ENCODE measurements at regions not wholly inside any gene's neighbourhood (a gene's known extent, or its start where the extent isn't known, plus 50 kb on each side); places are given as distances from the start of the nearest gene placed in this dataset.

- H3K4me1 ChIP-seq, result peaks cover 0 to 33% (median 18%) of the 10 kb centered on the region in 6 donors
- no peak overlapping the region for H3K27ac ChIP-seq
- TF ChIP-seq POLR2A (IDR thresholded peaks at IDR 0.05), result no peak
- TF ChIP-seq, protein P1, sequence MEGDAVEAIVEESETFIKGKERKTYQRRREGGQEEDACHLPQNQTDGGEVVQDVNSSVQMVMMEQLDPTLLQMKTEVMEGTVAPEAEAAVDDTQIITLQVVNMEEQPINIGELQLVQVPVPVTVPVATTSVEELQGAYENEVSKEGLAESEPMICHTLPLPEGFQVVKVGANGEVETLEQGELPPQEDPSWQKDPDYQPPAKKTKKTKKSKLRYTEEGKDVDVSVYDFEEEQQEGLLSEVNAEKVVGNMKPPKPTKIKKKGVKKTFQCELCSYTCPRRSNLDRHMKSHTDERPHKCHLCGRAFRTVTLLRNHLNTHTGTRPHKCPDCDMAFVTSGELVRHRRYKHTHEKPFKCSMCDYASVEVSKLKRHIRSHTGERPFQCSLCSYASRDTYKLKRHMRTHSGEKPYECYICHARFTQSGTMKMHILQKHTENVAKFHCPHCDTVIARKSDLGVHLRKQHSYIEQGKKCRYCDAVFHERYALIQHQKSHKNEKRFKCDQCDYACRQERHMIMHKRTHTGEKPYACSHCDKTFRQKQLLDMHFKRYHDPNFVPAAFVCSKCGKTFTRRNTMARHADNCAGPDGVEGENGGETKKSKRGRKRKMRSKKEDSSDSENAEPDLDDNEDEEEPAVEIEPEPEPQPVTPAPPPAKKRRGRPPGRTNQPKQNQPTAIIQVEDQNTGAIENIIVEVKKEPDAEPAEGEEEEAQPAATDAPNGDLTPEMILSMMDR (IDR thresholded peaks at IDR 0.05 in 8 of 11, conservative IDR thresholded peaks at IDR 0.05 in 3 of 11), result no peak
- DNase-seq, result no peak
- WGBS, 5 donors, result 81 to 93% (median 91%) methylated on average over 9 of the region's 9 CpGs
- intact Hi-C loops (cut with DNase I; ENCODE audit: low total_unique reads), result no loop called here
- no peak overlapping the region for H3K4me3 ChIP-seq
- no peaks in the 10 kb centered on the region for H3K9me3 ChIP-seq
- no peaks in the 10 kb centered on the region for H3K27me3 ChIP-seq (replicated peaks in 1 of 7)
- H3K36me3 ChIP-seq, result no peaks in the 10 kb centered on the region
These were observed 492.7 kb downstream of the NTRK3 start for GRCh38 chr15:87763837-87764236.

GRCh38 chr15:87761736-87762509, 494.6 kb downstream of the NTRK3 start:
- Histone ChIP-seq H3K4me1 (peaks cover 0 to 38% (median 18%) of the 10 kb centered on the region in 6 donors), H3K27ac (peak overlapping the region in 7 of 8 donors; percentile 33 to 89 (median 60)), H3K36me3 (no peaks in the 10 kb centered on the region), H3K9me3 (no peaks in the 10 kb centered on the region), H3K27me3 (replicated peaks in 1 of 7) (no peaks in the 10 kb centered on the region), H3K4me3 (peak overlapping the region in 1 of 8 donors; percentile 7)
- TF ChIP-seq, protein P1 (IDR thresholded peaks at IDR 0.05 in 8 of 11, conservative IDR thresholded peaks at IDR 0.05 in 3 of 11), result peak in 6 of 11 experiments; percentile 9 to 66 (median 31)
- TF ChIP-seq POLR2A (IDR thresholded peaks at IDR 0.05) (no peak), POLR2AphosphoS5 (IDR thresholded peaks at IDR 0.05) (peak in 1 of 3 donors; percentile 32)
- intact Hi-C loops (cut with DNase I; ENCODE audit: low total_unique reads), result no loop called here
- no peak for DNase-seq
- WGBS, 5 donors, result 30 to 50% (median 43%) methylated on average over 4 of the region's 4 CpGs

- WGBS, 5 donors, result 87 to 93% (median 90%) methylated on average over 3 of the region's 3 CpGs
- no peak overlapping the region for H3K4me3 ChIP-seq
- H3K27ac ChIP-seq, result peak overlapping the region in 2 of 8 donors; percentile 85 to 89
These were observed 495.8 kb downstream of the NTRK3 start for GRCh38 chr15:87760547-87761314.

More at GRCh38 chr15:87760547-87761314, 495.8 kb downstream of the NTRK3 start:
- TF ChIP-seq, protein P1 (IDR thresholded peaks at IDR 0.05 in 8 of 11, conservative IDR thresholded peaks at IDR 0.05 in 3 of 11), result no peak
- TF ChIP-seq POLR2AphosphoS5 (IDR thresholded peaks at IDR 0.05) (no peak), POLR2A (IDR thresholded peaks at IDR 0.05) (no peak)
- intact Hi-C loops (cut with DNase I; ENCODE audit: low total_unique reads), result no loop called here
- peaks cover 0 to 38% (median 18%) of the 10 kb centered on the region in 6 donors for H3K4me1 ChIP-seq
- H3K27me3 ChIP-seq (replicated peaks in 1 of 7), result no peaks in the 10 kb centered on the region
- H3K9me3 ChIP-seq, result no peaks in the 10 kb centered on the region
- no peak for DNase-seq
- no peaks in the 10 kb centered on the region for H3K36me3 ChIP-seq
